WERI-Rb-1 (cell line): ENCODE measurements at regions not wholly inside any gene's neighbourhood (a gene's known extent, or its start where the extent isn't known, plus 50 kb on each side); places are given as distances from the start of the nearest gene placed in this dataset.

Source experiments
- DNase-seq: peaks from one replicate; pipeline ENCODE4 v3.0.0-alpha.2; 2020
- H3K27ac ChIP-seq: fragments of 250-450 bp; sonication (Bioruptor Pico); 2 replicates; pipeline ENCODE4 v1.5.1; 2020; ENCODE audit warnings: mild to moderate bottlenecking, moderate library complexity
- H3K27me3 ChIP-seq: fragments of 250-450 bp; sonication (Bioruptor Pico); 2 replicates; pipeline ENCODE4 v1.5.1; 2021; ENCODE audit warnings: mild to moderate bottlenecking, low read depth, moderate library complexity; ENCODE audit not compliant: insufficient read depth, severe bottlenecking
- H3K36me3 ChIP-seq: fragments of 250-450 bp; sonication (Bioruptor Pico); 2 replicates; pipeline ENCODE4 v1.5.1; 2020; ENCODE audit warnings: mild to moderate bottlenecking, moderate library complexity
- H3K4me3 ChIP-seq: 2 replicates; pipeline ENCODE4 v1.5.1; 2011; ENCODE audit warnings: low read depth, mild to moderate bottlenecking, control low read depth, low read length
- H3K9me3 ChIP-seq: fragments of 250-450 bp; sonication (Bioruptor Pico); 2 replicates; pipeline ENCODE4 v1.5.1; 2021; ENCODE audit warnings: mild to moderate bottlenecking, moderate library complexity; ENCODE audit not compliant: severe bottlenecking
- CTCF ChIP-seq: IDR thresholded peaks from 2 replicates; pipeline ENCODE4 v1.5.1; 2011; ENCODE audit warnings: low read depth, mild to moderate bottlenecking, control low read depth, inconsistent platforms, low read length

GRCh38 chr4:138964716-138965426, 50.7 kb upstream of the NOCT start:
- Histone ChIP-seq H3K4me3 (no peak overlapping the region), H3K36me3 (no peaks in the 10 kb centered on the region), H3K27me3 (no peaks in the 10 kb centered on the region), H3K27ac (no peak overlapping the region), H3K9me3 (no peaks in the 10 kb centered on the region)
- TF ChIP-seq CTCF, result no peak
- no peak for DNase-seq

DNA sequence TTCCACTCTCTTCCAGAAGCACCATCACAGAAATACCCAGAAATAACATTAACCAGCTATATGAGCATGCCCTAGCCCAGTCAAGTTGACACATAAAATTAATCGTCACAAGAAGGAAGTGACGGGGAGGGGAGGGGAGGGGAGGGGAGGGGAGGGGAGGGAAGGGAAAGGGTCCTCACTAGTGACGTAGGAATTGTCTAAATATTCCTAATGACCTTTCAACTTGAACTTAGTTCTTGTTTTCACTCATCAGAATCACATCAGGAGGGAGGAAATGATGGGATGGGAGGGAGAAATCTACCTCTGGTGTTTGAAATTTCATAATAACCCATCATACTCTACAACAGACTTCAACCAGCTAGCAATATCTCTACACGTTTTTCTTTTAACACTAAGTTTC, 52.2 kb upstream of the NOCT start:
- no peak for DNase-seq
- H3K36me3 ChIP-seq, result no peaks in the 10 kb centered on the region
- no peak for TF ChIP-seq CTCF
- no peak overlapping the region for H3K27ac ChIP-seq
- H3K9me3 ChIP-seq, result no peaks in the 10 kb centered on the region
- H3K27me3 ChIP-seq, result no peaks in the 10 kb centered on the region
- H3K4me3 ChIP-seq, result no peak overlapping the region

- Histone ChIP-seq H3K9me3 (no peaks in the 10 kb centered on the region), H3K27me3 (no peaks in the 10 kb centered on the region), H3K4me3 (no peak overlapping the region), H3K27ac (no peak overlapping the region), H3K36me3 (no peaks in the 10 kb centered on the region)
- DNase-seq, result no peak
- TF ChIP-seq CTCF, result no peak
These were observed 53.9 kb upstream of the NOCT start for GRCh38 chr4:138961664-138962063.

DNA sequence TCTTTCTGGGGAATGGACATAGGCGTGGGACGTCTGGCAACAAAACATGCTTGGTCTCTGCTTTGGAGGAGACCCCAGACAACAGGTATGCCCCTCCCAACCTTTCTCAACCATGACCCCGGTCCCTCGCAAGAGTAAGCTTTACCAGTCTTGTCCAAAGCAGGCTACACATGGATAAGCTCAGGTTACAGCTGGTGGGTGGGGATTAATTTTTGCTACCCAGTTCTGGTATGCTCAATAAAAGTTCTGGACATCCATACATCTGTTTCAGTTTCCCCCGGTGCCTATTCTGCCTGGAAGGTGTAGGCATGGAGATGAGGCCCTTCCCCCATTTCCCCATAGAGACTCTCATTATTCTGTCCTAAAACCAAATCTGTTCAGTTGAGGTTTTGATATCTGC, 54.5 kb upstream of the NOCT start:
- no peak for DNase-seq
- Histone ChIP-seq H3K4me3 (no peak overlapping the region), H3K36me3 (no peaks in the 10 kb centered on the region), H3K27ac (no peak overlapping the region), H3K27me3 (no peaks in the 10 kb centered on the region), H3K9me3 (no peaks in the 10 kb centered on the region)
- TF ChIP-seq CTCF, result no peak

- Histone ChIP-seq H3K27me3 (no peaks in the 10 kb centered on the region), H3K27ac (no peak overlapping the region), H3K4me3 (no peak overlapping the region), H3K9me3 (no peaks in the 10 kb centered on the region), H3K36me3 (no peaks in the 10 kb centered on the region)
- no peak for TF ChIP-seq CTCF
- DNase-seq, result no peak
These were observed 55.3 kb upstream of the NOCT start for GRCh38 chr4:138960175-138960710.
